NCI-H2171 treated with DMSO at 0.1 percent for 48 hours (cell line): ENCODE measurements at regions not wholly inside any gene's neighbourhood (a gene's known extent, or its start where the extent isn't known, plus 50 kb on each side); places are given as distances from the start of the nearest gene placed in this dataset.
A peak's percentile ranks its signal among the peaks of the same experiment; 100 is the strongest.
"Not testable (repeated sequence)": the region's sequence is repeated elsewhere in the genome, so short reads cannot be mapped to it uniquely, and the experiment has no call there.

Source experiments
- DNase-seq: peaks from one replicate; lab custom pipeline; 2025; lab: John Stamatoyannopoulos, UW

- no peak for DNase-seq
These were observed 540.0 kb upstream of the CNTNAP5 start for GRCh38 chr2:123485056-123485455.

GRCh38 chr2:123493687-123494086, 531.4 kb upstream of the CNTNAP5 start:
- DNase-seq, result no peak

GRCh38 chr2:123495241-123495640, 529.8 kb upstream of the CNTNAP5 start:
- no peak for DNase-seq

GRCh38 chr2:123500346-123500745, 524.7 kb upstream of the CNTNAP5 start:
- no peak for DNase-seq

- no peak for DNase-seq
These were observed 524.1 kb upstream of the CNTNAP5 start for GRCh38 chr2:123500988-123501387.

GRCh38 chr2:123502931-123503330, 522.2 kb upstream of the CNTNAP5 start:
- DNase-seq, result no peak

GRCh38 chr2:123512547-123512946, 512.5 kb upstream of the CNTNAP5 start:
- no peak for DNase-seq

- DNase-seq, result no peak
These were observed 511.7 kb upstream of the CNTNAP5 start for GRCh38 chr2:123513351-123513750.

GRCh38 chr2:123514613-123515207, 510.4 kb upstream of the CNTNAP5 start:
- peak; percentile 49 for DNase-seq

- no peak for DNase-seq
These were observed 506.7 kb upstream of the CNTNAP5 start for GRCh38 chr2:123518367-123518766.

GRCh38 chr2:123521854-123522253, 503.2 kb upstream of the CNTNAP5 start:
- DNase-seq, result no peak

GRCh38 chr2:123522498-123522897, 502.6 kb upstream of the CNTNAP5 start:
- not testable (repeated sequence) for DNase-seq

- DNase-seq, result no peak
These were observed 495.9 kb upstream of the CNTNAP5 start for GRCh38 chr2:123528996-123529707.

- DNase-seq, result no peak
These were observed 495.1 kb upstream of the CNTNAP5 start for GRCh38 chr2:123530004-123530403.

GRCh38 chr2:123532126-123532525, 493.0 kb upstream of the CNTNAP5 start:
- no peak for DNase-seq

- no peak for DNase-seq
These were observed 492.1 kb upstream of the CNTNAP5 start for GRCh38 chr2:123532994-123533393.

GRCh38 chr2:123540291-123540690, 484.8 kb upstream of the CNTNAP5 start:
- no peak for DNase-seq

GRCh38 chr2:123546353-123546752, 478.7 kb upstream of the CNTNAP5 start:
- no peak for DNase-seq

- no peak for DNase-seq
These were observed 461.6 kb upstream of the CNTNAP5 start for GRCh38 chr2:123563515-123563914.

GRCh38 chr2:123566291-123566946, 458.7 kb upstream of the CNTNAP5 start:
- DNase-seq, result no peak

- DNase-seq, result no peak
These were observed 447.1 kb upstream of the CNTNAP5 start for GRCh38 chr2:123578016-123578415.

- no peak for DNase-seq
These were observed 428.5 kb upstream of the CNTNAP5 start for GRCh38 chr2:123596621-123597020.

GRCh38 chr2:123597988-123598387, 427.1 kb upstream of the CNTNAP5 start:
- DNase-seq, result no peak
